ENCODE measurements at regions not wholly inside any gene's neighbourhood (a gene's known extent, or its start where the extent isn't known, plus 50 kb on each side); places are given as distances from the start of the nearest gene placed in this dataset.

DNA sequence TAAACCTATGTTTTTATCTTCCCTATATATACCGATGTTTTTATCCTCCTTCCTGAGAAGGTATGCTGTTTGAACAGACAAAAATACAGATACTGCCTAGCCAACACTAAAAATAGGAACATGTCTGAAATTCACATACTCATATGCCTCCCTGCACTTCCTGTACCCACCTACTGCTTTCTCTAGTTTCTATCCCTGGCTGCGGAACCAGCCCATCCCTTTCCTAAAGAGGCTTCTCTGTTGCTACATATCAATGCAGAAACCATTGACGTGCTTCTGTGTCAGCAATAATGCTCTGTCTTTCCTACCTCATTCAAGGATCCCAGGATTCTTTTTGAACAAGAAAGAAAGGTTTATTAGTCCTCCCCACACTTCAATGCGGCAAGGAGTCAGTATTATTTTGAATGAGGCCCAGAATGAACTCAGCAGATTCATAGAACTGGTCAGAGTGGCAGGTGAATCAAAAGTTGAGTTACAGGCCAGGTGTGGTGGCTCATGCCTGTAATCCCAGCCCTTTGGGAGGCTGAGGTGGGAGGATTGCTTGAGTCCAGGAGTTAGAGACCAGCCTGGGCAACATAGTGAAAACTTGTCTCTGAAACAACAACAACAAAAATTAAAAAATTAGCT, 67.8 kb upstream of the NAP1L1 start:
- H3K4me3 Mint-ChIP-seq (ENCODE audit: unreplicated experiment): no peak overlapping the region
- no peak for DNase-seq (ENCODE audit: low spot score)
- no peak overlapping the region for H3K27ac Mint-ChIP-seq (ENCODE audit: unreplicated experiment)
- no peaks in the 10 kb centered on the region for H3K9me3 Mint-ChIP-seq (ENCODE audit: unreplicated experiment)
- H3K27me3 Mint-ChIP-seq (ENCODE audit: unreplicated experiment): no peaks in the 10 kb centered on the region
- no peaks in the 10 kb centered on the region for H3K4me1 Mint-ChIP-seq (ENCODE audit: unreplicated experiment)
- TF ChIP-seq, protein P1, sequence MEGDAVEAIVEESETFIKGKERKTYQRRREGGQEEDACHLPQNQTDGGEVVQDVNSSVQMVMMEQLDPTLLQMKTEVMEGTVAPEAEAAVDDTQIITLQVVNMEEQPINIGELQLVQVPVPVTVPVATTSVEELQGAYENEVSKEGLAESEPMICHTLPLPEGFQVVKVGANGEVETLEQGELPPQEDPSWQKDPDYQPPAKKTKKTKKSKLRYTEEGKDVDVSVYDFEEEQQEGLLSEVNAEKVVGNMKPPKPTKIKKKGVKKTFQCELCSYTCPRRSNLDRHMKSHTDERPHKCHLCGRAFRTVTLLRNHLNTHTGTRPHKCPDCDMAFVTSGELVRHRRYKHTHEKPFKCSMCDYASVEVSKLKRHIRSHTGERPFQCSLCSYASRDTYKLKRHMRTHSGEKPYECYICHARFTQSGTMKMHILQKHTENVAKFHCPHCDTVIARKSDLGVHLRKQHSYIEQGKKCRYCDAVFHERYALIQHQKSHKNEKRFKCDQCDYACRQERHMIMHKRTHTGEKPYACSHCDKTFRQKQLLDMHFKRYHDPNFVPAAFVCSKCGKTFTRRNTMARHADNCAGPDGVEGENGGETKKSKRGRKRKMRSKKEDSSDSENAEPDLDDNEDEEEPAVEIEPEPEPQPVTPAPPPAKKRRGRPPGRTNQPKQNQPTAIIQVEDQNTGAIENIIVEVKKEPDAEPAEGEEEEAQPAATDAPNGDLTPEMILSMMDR (IDR thresholded peaks at IDR 0.05; ENCODE audit: unreplicated experiment): no peak
- no peaks in the 10 kb centered on the region for H3K36me3 Mint-ChIP-seq (ENCODE audit: low read depth, unreplicated experiment)

DNA sequence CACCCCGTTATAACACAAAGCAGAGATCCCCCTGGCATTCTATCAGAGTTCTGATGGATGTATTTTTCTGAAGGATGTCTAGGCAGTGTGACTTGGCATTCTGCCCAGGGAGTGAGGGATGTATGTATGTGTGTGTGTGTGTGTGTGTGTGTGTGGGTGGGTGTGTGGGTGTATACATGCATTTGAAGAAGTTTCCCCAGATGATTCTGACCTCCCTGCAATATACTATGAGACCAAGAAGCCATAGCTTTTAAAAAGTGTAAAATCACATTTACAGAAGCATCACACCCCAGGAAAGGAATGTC, 59.7 kb upstream of the NAP1L1 start:
- no peaks in the 10 kb centered on the region for H3K4me1 Mint-ChIP-seq (ENCODE audit: unreplicated experiment)
- no peak overlapping the region for H3K4me3 Mint-ChIP-seq (ENCODE audit: unreplicated experiment)

DNA sequence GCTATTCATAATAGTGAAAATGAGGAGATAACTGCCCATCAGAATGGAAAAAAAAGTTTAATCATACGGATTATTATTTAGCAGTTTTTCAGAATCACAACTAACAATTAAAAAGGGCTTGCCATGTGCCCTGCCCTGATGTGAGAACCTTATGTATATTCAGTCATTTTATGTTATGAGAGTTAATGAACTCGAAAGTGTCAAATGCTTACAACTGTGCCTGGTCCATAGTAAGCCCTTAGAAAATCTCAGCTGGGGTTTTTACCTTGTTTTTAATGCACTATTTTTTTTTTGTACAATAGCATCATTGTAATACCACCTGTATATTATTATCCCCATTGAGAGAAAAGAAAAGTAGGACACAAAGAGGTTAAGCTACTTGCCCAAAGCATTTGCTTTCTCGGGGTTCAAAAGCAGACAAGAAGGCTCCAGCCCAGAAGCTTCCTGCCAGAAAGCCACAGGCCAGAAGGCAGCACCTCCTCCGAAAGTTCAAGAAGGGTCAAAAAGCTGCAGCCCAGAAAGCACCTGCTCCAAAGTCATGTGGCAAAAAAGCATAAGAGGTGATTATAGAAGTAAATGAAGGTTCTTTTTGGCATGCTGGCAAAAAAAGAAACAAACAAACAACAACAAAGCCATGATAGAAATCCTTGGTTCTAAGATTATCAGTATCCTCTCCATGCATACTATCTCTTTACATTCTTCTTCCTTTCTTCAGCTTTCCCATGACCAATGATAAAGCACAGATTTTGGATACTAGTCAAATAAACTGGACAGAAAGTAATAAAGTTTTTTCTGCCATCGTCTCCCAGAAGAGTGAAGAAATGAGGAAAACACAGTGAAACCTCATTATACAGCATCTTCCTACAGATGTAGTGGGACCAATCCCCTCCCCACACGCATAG, 59.1 kb upstream of the NAP1L1 start:
- DNase-seq (ENCODE audit: low spot score): no peak
- Mint-ChIP-seq H3K36me3 (ENCODE audit: low read depth, unreplicated experiment) (no peaks in the 10 kb centered on the region), H3K27me3 (ENCODE audit: unreplicated experiment) (no peaks in the 10 kb centered on the region), H3K4me3 (ENCODE audit: unreplicated experiment) (no peak overlapping the region), H3K4me1 (ENCODE audit: unreplicated experiment) (no peaks in the 10 kb centered on the region), H3K9me3 (ENCODE audit: unreplicated experiment) (no peaks in the 10 kb centered on the region), H3K27ac (ENCODE audit: unreplicated experiment) (no peak overlapping the region)
- TF ChIP-seq, protein P1 (IDR thresholded peaks at IDR 0.05; ENCODE audit: unreplicated experiment): no peak

More for the DNA sequence above, 59.7 kb upstream of the NAP1L1 start:
- TF ChIP-seq, protein P1 (IDR thresholded peaks at IDR 0.05; ENCODE audit: unreplicated experiment): no peak
- no peak for DNase-seq (ENCODE audit: low spot score)
- no peak overlapping the region for H3K27ac Mint-ChIP-seq (ENCODE audit: unreplicated experiment)
- H3K9me3 Mint-ChIP-seq (ENCODE audit: unreplicated experiment): no peaks in the 10 kb centered on the region
- H3K27me3 Mint-ChIP-seq (ENCODE audit: unreplicated experiment): no peaks in the 10 kb centered on the region
- H3K36me3 Mint-ChIP-seq (ENCODE audit: low read depth, unreplicated experiment): no peaks in the 10 kb centered on the region

DNA sequence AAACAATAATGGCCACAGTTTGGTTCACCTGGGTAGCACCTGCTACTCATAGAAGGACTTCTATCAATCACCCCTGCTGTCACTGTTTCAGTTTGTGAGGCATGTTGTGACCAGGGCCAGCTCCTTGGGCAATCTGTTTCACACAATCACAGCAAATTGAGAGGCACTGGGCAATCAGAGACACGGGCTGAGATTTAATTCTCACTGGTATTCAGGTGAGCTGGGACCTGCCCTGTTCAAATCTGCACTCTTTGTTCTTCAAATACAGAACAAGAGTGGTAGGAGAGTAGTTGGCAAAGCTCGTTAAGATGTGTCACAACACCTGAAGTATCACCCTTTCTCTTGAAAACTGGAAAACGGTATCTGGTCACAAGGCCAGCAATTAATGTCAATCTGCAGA, 57.8 kb upstream of the NAP1L1 start:
- Mint-ChIP-seq H3K27me3 (ENCODE audit: unreplicated experiment) (no peaks in the 10 kb centered on the region), H3K36me3 (ENCODE audit: low read depth, unreplicated experiment) (no peaks in the 10 kb centered on the region), H3K9me3 (ENCODE audit: unreplicated experiment) (no peaks in the 10 kb centered on the region), H3K27ac (ENCODE audit: unreplicated experiment) (no peak overlapping the region), H3K4me1 (ENCODE audit: unreplicated experiment) (no peaks in the 10 kb centered on the region), H3K4me3 (ENCODE audit: unreplicated experiment) (no peak overlapping the region)
- DNase-seq (ENCODE audit: low spot score): no peak
- TF ChIP-seq, protein P1 (IDR thresholded peaks at IDR 0.05; ENCODE audit: unreplicated experiment): no peak

DNA sequence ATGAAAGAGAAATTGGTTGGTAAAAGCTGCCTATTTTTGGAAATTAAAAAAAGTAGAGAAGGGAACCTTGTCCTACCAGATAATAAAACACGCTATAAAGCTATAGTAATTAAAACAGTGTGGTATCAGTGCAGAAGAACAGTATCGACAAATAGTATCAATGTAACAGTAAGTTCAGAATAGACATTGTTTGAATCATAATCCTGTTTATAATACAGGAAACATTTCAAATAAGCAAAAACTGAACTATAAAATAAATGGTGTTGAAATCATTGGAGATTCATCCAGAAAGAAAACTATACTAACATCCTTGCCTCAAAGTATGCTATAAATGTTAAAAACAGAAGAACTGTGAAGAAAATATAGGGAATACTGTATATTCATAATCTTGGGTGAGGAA, 54.2 kb upstream of the NAP1L1 start:
- Mint-ChIP-seq H3K36me3 (ENCODE audit: low read depth, unreplicated experiment) (no peaks in the 10 kb centered on the region), H3K4me1 (ENCODE audit: unreplicated experiment) (no peaks in the 10 kb centered on the region), H3K27ac (ENCODE audit: unreplicated experiment) (no peak overlapping the region), H3K9me3 (ENCODE audit: unreplicated experiment) (no peaks in the 10 kb centered on the region), H3K4me3 (ENCODE audit: unreplicated experiment) (no peak overlapping the region), H3K27me3 (ENCODE audit: unreplicated experiment) (peaks cover 3% of the 10 kb centered on the region)
- DNase-seq (ENCODE audit: low spot score): no peak
- TF ChIP-seq, protein P1 (IDR thresholded peaks at IDR 0.05; ENCODE audit: unreplicated experiment): no peak
